Prostate gland (tissue), 1 donor: ENCODE measurements at regions not wholly inside any gene's neighbourhood (a gene's known extent, or its start where the extent isn't known, plus 50 kb on each side); places are given as distances from the start of the nearest gene placed in this dataset.

Experiments
- POLR2A ChIP-seq: fragments of 450-650 bp; IDR thresholded peaks from one replicate; pipeline ENCODE4 v1.6.1; 2016; ENCODE audit warnings: antibody characterized with exemption, mild to moderate bottlenecking
- POLR2AphosphoS5 ChIP-seq: sonication (generic); formaldehyde crosslinking; IDR thresholded peaks from one replicate; pipeline ENCODE4 v1.6.1; 2017; ENCODE audit warnings: antibody characterized with exemption

DNA sequence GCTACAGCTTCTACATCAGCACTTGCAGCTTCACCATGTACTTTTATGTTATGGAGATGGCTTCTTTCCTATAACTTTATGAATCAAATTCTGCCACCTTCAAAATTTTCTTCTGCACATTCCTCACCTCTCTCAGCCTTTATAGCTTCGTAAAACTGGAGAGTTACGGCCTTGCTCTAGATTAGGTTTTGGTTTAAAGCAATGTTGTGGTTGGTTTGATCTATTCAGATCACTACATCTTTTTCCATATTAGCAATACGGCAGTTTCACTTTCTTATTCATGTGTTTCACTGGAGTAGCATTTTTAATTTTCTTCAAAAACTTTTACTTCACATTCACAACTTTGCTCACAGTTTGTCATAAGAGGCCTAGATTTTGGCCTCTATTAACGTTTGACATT is 242.9 kb upstream of the GYPC start:
- no peak for TF ChIP-seq POLR2A
- no peak for TF ChIP-seq POLR2AphosphoS5
